ENCODE measurements at regions not wholly inside any gene's neighbourhood (a gene's known extent, or its start where the extent isn't known, plus 50 kb on each side); places are given as distances from the start of the nearest gene placed in this dataset.
A peak's percentile ranks its signal among the peaks of the same experiment; 100 is the strongest.
"Not testable (repeated sequence)": the region's sequence is repeated elsewhere in the genome, so short reads cannot be mapped to it uniquely, and the experiment has no call there.

- H3K4me1 Mint-ChIP-seq (ENCODE audit: low read depth); H3K9me3 Mint-ChIP-seq (ENCODE audit: low read depth); H3K36me3 Mint-ChIP-seq (ENCODE audit: insufficient read depth); H3K27ac Mint-ChIP-seq; H3K4me3 Mint-ChIP-seq (ENCODE audit: low read depth); DNase-seq (ENCODE audit: low spot score, unreplicated experiment); H3K27me3 Mint-ChIP-seq: not testable (repeated sequence)
These were observed 53.5 kb upstream of the KIF2A start for GRCh38 chr5:62252519-62252918.

- not testable (repeated sequence) for H3K27ac Mint-ChIP-seq; H3K9me3 Mint-ChIP-seq (ENCODE audit: low read depth); H3K27me3 Mint-ChIP-seq; H3K4me1 Mint-ChIP-seq (ENCODE audit: low read depth); H3K36me3 Mint-ChIP-seq (ENCODE audit: insufficient read depth); H3K4me3 Mint-ChIP-seq (ENCODE audit: low read depth); DNase-seq (ENCODE audit: low spot score, unreplicated experiment)
These were observed 50.5 kb upstream of the KIF2A start for GRCh38 chr5:62255551-62255950.

- no peaks in the 10 kb centered on the region for H3K27me3 Mint-ChIP-seq
- H3K4me3 Mint-ChIP-seq (ENCODE audit: low read depth), result no peak overlapping the region
- no peaks in the 10 kb centered on the region for H3K9me3 Mint-ChIP-seq (ENCODE audit: low read depth)
- TF ChIP-seq CTCF (IDR thresholded peaks at IDR 0.05; ENCODE audit: unreplicated experiment), result no peak
- H3K36me3 Mint-ChIP-seq (ENCODE audit: insufficient read depth), result no peaks in the 10 kb centered on the region
- DNase-seq (ENCODE audit: low spot score, unreplicated experiment), result no peak
- H3K27ac Mint-ChIP-seq, result peak overlapping the region; percentile 41
- H3K4me1 Mint-ChIP-seq (ENCODE audit: low read depth), result peaks cover 6% of the 10 kb centered on the region
These were observed 49.6 kb upstream of the KIF2A start for GRCh38 chr5:62256161-62257019.
